ENCODE measurements at regions not wholly inside any gene's neighbourhood (a gene's known extent, or its start where the extent isn't known, plus 50 kb on each side); places are given as distances from the start of the nearest gene placed in this dataset.
"Not testable (repeated sequence)": the region's sequence is repeated elsewhere in the genome, so short reads cannot be mapped to it uniquely, and the experiment has no call there.

DNA sequence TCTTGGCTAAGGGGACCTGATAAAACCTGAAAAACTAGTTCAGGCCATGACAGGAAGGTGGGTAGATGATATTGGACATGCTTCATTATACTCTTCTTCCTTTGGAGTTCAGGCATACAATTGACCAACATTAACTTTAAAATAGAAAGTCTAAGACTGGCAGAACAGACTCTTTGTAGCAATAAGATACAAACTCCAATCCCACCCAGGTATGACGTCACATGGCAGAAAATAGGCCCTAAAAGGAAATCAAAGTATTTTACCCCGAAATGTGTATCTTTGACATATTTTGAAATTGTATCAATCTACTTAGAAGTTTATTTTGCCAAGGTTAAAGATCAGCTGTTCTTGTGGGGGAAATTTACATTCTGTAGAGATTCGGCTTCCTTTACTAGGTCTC is 198.1 kb upstream of the LRIG3 start:
- Histone ChIP-seq H3K4me1 (ENCODE audit: control insufficient read depth, insufficient read depth, low read length, poor library complexity, severe bottlenecking) (no peaks in the 10 kb centered on the region), H3K27ac (ENCODE audit: insufficient read depth, low read length, poor library complexity, severe bottlenecking) (no peak overlapping the region), H3K4me3 (ENCODE audit: insufficient read depth, low read depth, low read length, poor library complexity, severe bottlenecking) (no peak overlapping the region), H3K9me3 (ENCODE audit: control insufficient read depth, low read length) (no peaks in the 10 kb centered on the region), H3K36me3 (ENCODE audit: control insufficient read depth, insufficient read depth, low read length) (no peaks in the 10 kb centered on the region), H3K27me3 (replicated peaks; ENCODE audit: control insufficient read depth, insufficient read depth, low read length, poor library complexity, severe bottlenecking) (no peaks in the 10 kb centered on the region)
- no peak for DNase-seq

DNA sequence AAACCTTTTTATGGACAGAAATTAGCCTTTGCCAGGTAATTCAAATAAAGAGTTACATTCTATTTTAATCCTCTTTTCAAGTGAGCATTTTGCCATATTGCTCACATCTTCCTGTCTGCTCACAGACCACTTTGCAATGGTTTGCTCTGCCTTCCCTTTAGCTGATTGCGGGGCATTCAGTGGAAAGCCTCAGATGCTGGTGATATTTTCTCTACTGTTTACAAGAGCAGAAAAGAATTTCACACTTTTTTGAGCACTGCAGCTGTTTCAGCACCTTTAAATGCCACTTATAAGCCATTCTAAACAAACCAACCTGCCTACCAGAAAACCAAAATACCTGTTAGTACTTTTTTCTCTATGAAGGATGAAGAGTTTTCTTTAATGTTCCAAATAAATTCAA is 195.7 kb upstream of the LRIG3 start:
- DNase-seq: no peak
- Histone ChIP-seq H3K27me3 (replicated peaks; ENCODE audit: control insufficient read depth, insufficient read depth, low read length, poor library complexity, severe bottlenecking) (no peaks in the 10 kb centered on the region), H3K27ac (ENCODE audit: insufficient read depth, low read length, poor library complexity, severe bottlenecking) (no peak overlapping the region), H3K9me3 (ENCODE audit: control insufficient read depth, low read length) (no peaks in the 10 kb centered on the region), H3K4me3 (ENCODE audit: insufficient read depth, low read depth, low read length, poor library complexity, severe bottlenecking) (no peak overlapping the region), H3K4me1 (ENCODE audit: control insufficient read depth, insufficient read depth, low read length, poor library complexity, severe bottlenecking) (no peaks in the 10 kb centered on the region), H3K36me3 (ENCODE audit: control insufficient read depth, insufficient read depth, low read length) (no peaks in the 10 kb centered on the region)

DNA sequence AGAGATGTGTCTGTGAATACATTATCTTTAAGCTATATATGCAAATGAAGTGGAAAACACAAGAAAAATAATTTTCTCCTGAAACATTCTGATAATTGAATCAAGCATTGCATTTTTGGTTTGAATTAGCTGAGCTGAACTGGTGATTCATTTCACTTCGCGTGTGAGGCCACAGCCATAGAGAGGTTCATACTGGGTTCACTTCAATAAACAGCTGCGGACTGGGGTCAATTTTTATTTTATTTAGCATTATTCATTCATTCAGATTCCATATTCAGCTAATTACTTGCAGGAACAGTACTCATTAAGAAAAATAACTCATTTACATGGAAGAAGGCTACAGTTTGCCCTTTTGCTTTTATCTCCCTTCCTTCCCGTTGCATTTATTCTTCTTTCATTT is 195.2 kb upstream of the LRIG3 start:
- DNase-seq: no peak
- Histone ChIP-seq H3K4me3 (ENCODE audit: insufficient read depth, low read depth, low read length, poor library complexity, severe bottlenecking) (no peak overlapping the region), H3K4me1 (ENCODE audit: control insufficient read depth, insufficient read depth, low read length, poor library complexity, severe bottlenecking) (no peaks in the 10 kb centered on the region), H3K27me3 (replicated peaks; ENCODE audit: control insufficient read depth, insufficient read depth, low read length, poor library complexity, severe bottlenecking) (no peaks in the 10 kb centered on the region), H3K27ac (ENCODE audit: insufficient read depth, low read length, poor library complexity, severe bottlenecking) (no peak overlapping the region), H3K36me3 (ENCODE audit: control insufficient read depth, insufficient read depth, low read length) (no peaks in the 10 kb centered on the region), H3K9me3 (ENCODE audit: control insufficient read depth, low read length) (no peaks in the 10 kb centered on the region)

DNA sequence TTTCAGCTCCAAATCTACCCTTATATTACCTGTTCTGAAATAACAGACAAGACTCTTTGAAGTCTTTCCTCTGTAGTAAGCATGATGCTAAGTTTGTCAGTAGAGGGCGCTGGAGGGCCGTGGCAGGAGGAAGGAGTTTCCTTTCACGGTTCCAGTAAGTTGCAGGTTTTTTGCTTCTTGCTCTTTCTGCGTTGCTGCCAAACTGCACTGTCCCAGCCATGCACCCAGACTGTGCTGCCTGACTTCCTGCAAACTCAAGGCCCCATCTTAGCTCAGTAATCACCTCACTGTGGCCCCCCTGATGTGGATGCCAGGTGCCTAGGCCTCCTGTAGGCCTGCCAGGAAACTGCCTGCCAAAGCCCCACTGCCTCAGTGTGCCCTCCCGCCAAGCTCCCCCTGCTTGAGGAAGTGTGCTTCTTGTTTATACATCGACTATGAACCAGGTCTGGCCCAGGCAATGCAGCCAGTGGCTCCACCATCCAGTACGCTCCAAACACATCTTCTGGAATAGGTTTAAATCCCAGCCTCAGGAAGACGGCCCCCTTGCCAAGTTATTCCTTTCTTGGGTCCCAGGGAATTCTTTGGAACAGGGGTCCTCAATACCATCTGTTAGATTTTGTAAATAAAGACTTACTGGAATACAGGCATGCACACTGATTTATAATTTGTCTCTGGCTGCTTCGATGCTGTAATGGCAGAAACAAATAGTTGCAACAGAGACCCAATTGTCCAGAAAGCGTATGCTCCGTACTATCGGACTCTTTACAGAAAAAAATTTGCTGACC is 193.7 kb upstream of the LRIG3 start:
- Histone ChIP-seq H3K9me3 (ENCODE audit: control insufficient read depth, low read length) (no peaks in the 10 kb centered on the region), H3K4me3 (ENCODE audit: insufficient read depth, low read depth, low read length, poor library complexity, severe bottlenecking) (no peak overlapping the region), H3K36me3 (ENCODE audit: control insufficient read depth, insufficient read depth, low read length) (no peaks in the 10 kb centered on the region), H3K27ac (ENCODE audit: insufficient read depth, low read length, poor library complexity, severe bottlenecking) (no peak overlapping the region), H3K27me3 (replicated peaks; ENCODE audit: control insufficient read depth, insufficient read depth, low read length, poor library complexity, severe bottlenecking) (no peaks in the 10 kb centered on the region), H3K4me1 (ENCODE audit: control insufficient read depth, insufficient read depth, low read length, poor library complexity, severe bottlenecking) (no peaks in the 10 kb centered on the region)
- no peak for DNase-seq

DNA sequence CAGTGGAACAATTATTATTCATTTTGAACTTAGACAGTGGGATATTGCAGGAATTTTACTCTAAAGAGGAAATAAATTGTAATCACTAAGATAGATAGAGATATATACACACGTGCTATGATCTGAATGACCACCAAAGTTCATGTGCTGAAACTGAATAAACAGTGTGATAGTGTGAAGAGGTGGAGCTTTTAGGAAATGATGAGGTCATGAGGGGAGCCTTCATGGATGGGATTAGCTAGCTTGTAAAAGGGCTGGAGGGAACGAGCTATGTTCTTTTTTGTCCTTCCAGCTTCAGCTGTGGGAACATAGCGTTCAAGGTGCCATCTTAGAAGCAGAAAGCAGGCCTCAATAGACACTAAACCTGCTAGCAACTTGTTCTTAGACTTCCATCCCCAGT is 191.5 kb upstream of the LRIG3 start:
- Histone ChIP-seq H3K27ac (ENCODE audit: insufficient read depth, low read length, poor library complexity, severe bottlenecking) (no peak overlapping the region), H3K27me3 (replicated peaks; ENCODE audit: control insufficient read depth, insufficient read depth, low read length, poor library complexity, severe bottlenecking) (no peaks in the 10 kb centered on the region), H3K9me3 (ENCODE audit: control insufficient read depth, low read length) (no peaks in the 10 kb centered on the region), H3K4me3 (ENCODE audit: insufficient read depth, low read depth, low read length, poor library complexity, severe bottlenecking) (no peak overlapping the region), H3K36me3 (ENCODE audit: control insufficient read depth, insufficient read depth, low read length) (no peaks in the 10 kb centered on the region), H3K4me1 (ENCODE audit: control insufficient read depth, insufficient read depth, low read length, poor library complexity, severe bottlenecking) (no peaks in the 10 kb centered on the region)
- no peak for DNase-seq

DNA sequence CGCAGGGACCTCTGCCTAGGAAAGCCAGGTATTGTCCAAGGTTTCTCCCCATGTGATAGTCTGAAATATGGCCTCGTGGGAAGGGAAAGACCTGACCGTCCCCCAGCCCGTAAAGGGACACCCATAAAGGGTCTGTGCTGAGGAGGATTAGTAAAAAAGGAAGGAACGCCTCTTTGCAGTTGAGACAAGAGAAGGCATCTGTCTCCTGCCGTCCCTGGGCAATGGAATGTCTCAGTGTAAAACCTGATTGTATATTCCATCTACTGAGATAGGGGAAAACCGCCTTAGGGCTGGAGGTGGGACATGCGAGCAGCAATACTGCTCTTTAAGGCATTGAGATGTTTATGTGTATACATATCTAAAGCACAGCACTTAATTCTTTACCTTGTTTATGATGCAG is 188.2 kb upstream of the LRIG3 start:
- H3K4me1 ChIP-seq (ENCODE audit: control insufficient read depth, insufficient read depth, low read length, poor library complexity, severe bottlenecking); H3K27ac ChIP-seq (ENCODE audit: insufficient read depth, low read length, poor library complexity, severe bottlenecking); H3K9me3 ChIP-seq (ENCODE audit: control insufficient read depth, low read length); H3K27me3 ChIP-seq (replicated peaks; ENCODE audit: control insufficient read depth, insufficient read depth, low read length, poor library complexity, severe bottlenecking); H3K4me3 ChIP-seq (ENCODE audit: insufficient read depth, low read depth, low read length, poor library complexity, severe bottlenecking); DNase-seq; H3K36me3 ChIP-seq (ENCODE audit: control insufficient read depth, insufficient read depth, low read length): not testable (repeated sequence)

DNA sequence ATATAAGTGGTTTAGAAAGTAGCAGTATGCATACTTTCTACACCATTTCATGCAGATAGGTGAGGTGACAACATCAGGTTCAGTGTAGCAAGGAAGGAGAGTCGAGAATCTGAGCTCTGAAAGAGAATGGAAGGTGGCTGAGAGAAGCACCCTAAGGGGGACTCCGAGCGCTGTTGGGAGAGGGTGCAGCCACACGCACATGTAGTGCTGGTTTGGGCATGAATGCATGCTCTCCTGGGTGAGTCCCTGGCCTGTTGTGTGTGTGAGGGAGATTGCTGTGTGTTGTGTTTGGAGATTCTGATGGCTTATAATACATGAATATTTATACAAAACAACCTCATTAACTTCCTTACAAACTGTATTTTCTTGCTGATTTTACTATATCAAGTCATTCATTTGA is 180.3 kb upstream of the LRIG3 start:
- no peak for DNase-seq
- no peaks in the 10 kb centered on the region for H3K4me1 ChIP-seq (ENCODE audit: control insufficient read depth, insufficient read depth, low read length, poor library complexity, severe bottlenecking)
- H3K9me3 ChIP-seq (ENCODE audit: control insufficient read depth, low read length): no peaks in the 10 kb centered on the region
- no peaks in the 10 kb centered on the region for H3K36me3 ChIP-seq (ENCODE audit: control insufficient read depth, insufficient read depth, low read length)
- no peaks in the 10 kb centered on the region for H3K27me3 ChIP-seq (replicated peaks; ENCODE audit: control insufficient read depth, insufficient read depth, low read length, poor library complexity, severe bottlenecking)
- H3K27ac ChIP-seq (ENCODE audit: insufficient read depth, low read length, poor library complexity, severe bottlenecking): no peak overlapping the region
- H3K4me3 ChIP-seq (ENCODE audit: insufficient read depth, low read depth, low read length, poor library complexity, severe bottlenecking): no peak overlapping the region

DNA sequence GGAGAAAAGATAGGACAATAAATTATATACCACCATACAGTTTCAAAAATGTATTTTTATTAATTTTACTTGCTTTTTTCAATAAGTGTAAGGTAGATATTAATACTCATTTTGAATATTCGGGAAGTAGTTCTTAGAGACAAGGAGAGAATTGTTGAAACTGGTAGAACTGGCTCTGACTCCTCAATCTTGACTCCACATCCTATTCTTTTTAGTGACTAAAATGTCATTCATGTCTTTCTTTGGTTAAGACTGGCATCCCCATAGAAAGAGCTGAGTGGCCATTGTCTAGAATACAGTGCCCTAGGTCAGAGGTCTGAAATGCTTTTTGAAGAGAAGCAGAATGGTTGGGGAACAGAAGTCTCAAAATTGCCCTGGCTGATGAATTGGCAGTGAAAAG is 177.6 kb upstream of the LRIG3 start:
- Histone ChIP-seq H3K36me3 (ENCODE audit: control insufficient read depth, insufficient read depth, low read length) (no peaks in the 10 kb centered on the region), H3K27ac (ENCODE audit: insufficient read depth, low read length, poor library complexity, severe bottlenecking) (no peak overlapping the region), H3K27me3 (replicated peaks; ENCODE audit: control insufficient read depth, insufficient read depth, low read length, poor library complexity, severe bottlenecking) (no peaks in the 10 kb centered on the region), H3K4me3 (ENCODE audit: insufficient read depth, low read depth, low read length, poor library complexity, severe bottlenecking) (no peak overlapping the region), H3K9me3 (ENCODE audit: control insufficient read depth, low read length) (no peaks in the 10 kb centered on the region), H3K4me1 (ENCODE audit: control insufficient read depth, insufficient read depth, low read length, poor library complexity, severe bottlenecking) (no peaks in the 10 kb centered on the region)
- DNase-seq: no peak

DNA sequence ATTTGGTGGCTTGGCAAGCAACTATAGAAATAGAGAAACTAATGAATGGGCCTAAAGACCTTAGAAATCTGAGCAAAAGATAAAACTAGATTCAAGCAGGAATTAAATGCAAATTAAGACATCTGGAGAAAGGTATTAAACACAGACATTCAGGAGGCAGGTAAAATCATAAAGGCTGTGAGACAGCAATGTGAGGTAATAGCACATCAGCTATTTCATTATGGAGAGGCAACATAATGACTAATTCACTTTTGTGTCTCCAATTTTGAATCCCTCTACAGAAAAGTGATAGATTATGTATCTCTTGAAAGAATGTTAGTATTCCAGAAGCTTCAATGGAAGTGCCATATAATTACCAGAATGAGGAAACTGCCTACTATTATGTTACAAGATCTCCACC is 175.9 kb upstream of the LRIG3 start:
- Histone ChIP-seq H3K27me3 (replicated peaks; ENCODE audit: control insufficient read depth, insufficient read depth, low read length, poor library complexity, severe bottlenecking) (no peaks in the 10 kb centered on the region), H3K4me1 (ENCODE audit: control insufficient read depth, insufficient read depth, low read length, poor library complexity, severe bottlenecking) (no peaks in the 10 kb centered on the region), H3K36me3 (ENCODE audit: control insufficient read depth, insufficient read depth, low read length) (no peaks in the 10 kb centered on the region), H3K9me3 (ENCODE audit: control insufficient read depth, low read length) (no peaks in the 10 kb centered on the region), H3K27ac (ENCODE audit: insufficient read depth, low read length, poor library complexity, severe bottlenecking) (no peak overlapping the region), H3K4me3 (ENCODE audit: insufficient read depth, low read depth, low read length, poor library complexity, severe bottlenecking) (no peak overlapping the region)
- no peak for DNase-seq

DNA sequence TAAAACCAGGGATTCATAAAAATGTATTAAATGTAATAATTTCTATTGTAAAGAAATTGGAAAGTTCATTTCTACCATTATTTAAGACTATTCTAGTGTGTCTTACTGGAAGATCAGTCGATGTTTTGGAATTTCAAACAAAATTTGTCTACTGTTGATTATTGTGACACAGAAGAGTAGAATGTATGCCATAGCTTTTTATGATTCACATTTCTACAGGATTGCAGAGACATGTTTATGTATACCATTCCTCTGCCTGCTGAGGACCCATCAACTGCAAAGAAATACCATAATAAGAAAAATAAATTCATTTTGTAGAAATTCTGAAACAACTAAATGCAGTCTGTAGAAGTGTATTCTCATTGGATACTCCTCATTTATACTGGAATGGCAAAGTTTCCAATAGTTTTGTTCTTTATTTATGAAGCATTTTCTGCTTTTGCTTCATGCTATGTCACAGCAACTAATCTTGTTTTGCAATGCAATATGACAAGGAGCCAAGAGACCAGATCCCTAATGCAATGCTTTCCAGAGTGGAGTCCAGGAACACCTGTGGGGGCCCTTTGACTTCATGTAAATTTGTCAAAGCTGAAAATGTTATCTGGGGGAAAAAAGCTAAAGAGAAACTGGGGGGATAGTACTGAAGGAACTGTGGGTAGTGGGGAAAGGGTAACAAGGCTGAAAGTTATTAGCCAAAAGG is 172.9 kb upstream of the LRIG3 start:
- DNase-seq: no peak
- Histone ChIP-seq H3K9me3 (ENCODE audit: control insufficient read depth, low read length) (no peaks in the 10 kb centered on the region), H3K36me3 (ENCODE audit: control insufficient read depth, insufficient read depth, low read length) (no peaks in the 10 kb centered on the region), H3K27ac (ENCODE audit: insufficient read depth, low read length, poor library complexity, severe bottlenecking) (no peak overlapping the region), H3K4me1 (ENCODE audit: control insufficient read depth, insufficient read depth, low read length, poor library complexity, severe bottlenecking) (no peaks in the 10 kb centered on the region), H3K27me3 (replicated peaks; ENCODE audit: control insufficient read depth, insufficient read depth, low read length, poor library complexity, severe bottlenecking) (no peaks in the 10 kb centered on the region), H3K4me3 (ENCODE audit: insufficient read depth, low read depth, low read length, poor library complexity, severe bottlenecking) (no peak overlapping the region)

All from effector memory CD4-positive, alpha-beta T cell (primary cell).